ENCODE measurements at regions not wholly inside any gene's neighbourhood (a gene's known extent, or its start where the extent isn't known, plus 50 kb on each side); places are given as distances from the start of the nearest gene placed in this dataset.
A peak's percentile ranks its signal among the peaks of the same experiment; 100 is the strongest.

DNA sequence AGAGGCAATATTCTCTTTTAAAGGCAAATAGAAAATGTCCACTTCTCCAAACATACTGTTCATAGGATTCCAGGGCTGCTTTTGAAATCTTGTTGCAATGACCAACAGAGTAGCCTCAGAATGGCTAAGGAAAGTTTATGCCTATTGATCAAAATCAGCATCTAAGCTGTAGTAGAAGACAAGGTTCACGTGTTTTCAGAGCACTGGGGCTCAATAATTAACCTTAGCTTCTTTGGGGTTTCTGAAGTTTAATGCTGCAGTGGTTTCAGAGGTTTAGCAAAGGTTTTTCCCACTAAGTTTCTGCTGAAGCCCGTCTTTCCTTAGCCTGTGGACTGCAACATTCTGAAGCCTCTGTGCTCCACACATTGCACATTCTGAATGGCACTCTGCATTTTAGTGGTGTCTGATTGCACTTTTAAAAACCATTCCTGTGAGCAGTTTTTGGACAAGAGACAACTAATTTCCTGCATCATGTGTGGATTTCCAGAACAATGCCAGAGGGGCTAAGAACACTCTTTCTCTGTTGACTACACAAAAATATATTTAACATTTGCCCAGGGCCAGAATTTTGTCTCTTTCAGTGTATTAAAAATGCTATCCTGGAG, 342.5 kb downstream of the PTEN start:
- in situ Hi-C loops (cut with MboI) = no loop called here
- FAIRE-seq (no peak), ATAC-seq (peak; percentile 69), DNase-seq (ENCODE audit: low read depth, low spot score) (peak; percentile 26)
- no peaks in the 10 kb centered on the region for H3K36me3 ChIP-seq (ENCODE audit: control insufficient read depth in 2 of 2, insufficient read depth in 2 of 2, low read length in 1 of 2)
- H3K4me1 ChIP-seq (ENCODE audit: control insufficient read depth, insufficient read depth, low read length) = no peaks in the 10 kb centered on the region
- no peak overlapping the region for H3K4me2 ChIP-seq (ENCODE audit: control insufficient read depth, insufficient read depth)
- 87% methylated on average over 2 of the region's 2 CpGs for whole genome bisulfite sequencing (ENCODE audit: insufficient coverage, insufficient replicate concordance, low lambda C conversion rate, missing lambda C conversion rate)
- H2AFZ ChIP-seq (ENCODE audit: control insufficient read depth, low read depth, low read length) = no peak overlapping the region
- no peak overlapping the region for H3K9ac ChIP-seq (ENCODE audit: control insufficient read depth, insufficient read depth, low read length)
- ChIA-PET RAD21 (ENCODE audit: unreplicated experiment) (no interaction called here), SMC1A (ENCODE audit: uncharacterized antibody, unreplicated experiment) (interaction anchor here (0.6 kb wide), 1 partner anchor 36 kb away, joined by 3 read pairs; no protein-coding TSS in a partner anchor), CTCF (interaction anchor here (0.9 kb wide), 1 partner anchor 184 kb away, joined by 4 read pairs; no protein-coding TSS in a partner anchor), POLR2A (interaction anchor here (0.6 kb wide), 1 partner anchor 87 kb away, joined by 3 read pairs; no protein-coding TSS in a partner anchor)
- H3K27ac ChIP-seq (ENCODE audit: control insufficient read depth, insufficient read depth) = no peak overlapping the region
- BruUV-seq (replicated peaks) = no TSS peak
- TF ChIP-seq BHLHE40 (IDR thresholded peaks at IDR 0.05; ENCODE audit: borderline replicate concordance in 1 of 2, low read depth in 2 of 2, low read length in 1 of 2) (peak in 1 of 2 experiments; percentile 61; a peak in 2 of 4 replicates), MYB (IDR thresholded peaks at IDR 0.05; ENCODE audit: borderline replicate concordance, low read depth, low read length) (no peak), IKZF1 (conservative IDR thresholded peaks at IDR 0.05) (0 out of 2 replicates have a peak, but pooled peaks have one; percentile 19), MTA2 (IDR thresholded peaks at IDR 0.05; ENCODE audit: low read depth) (no peak)
- H3K4me3 ChIP-seq = no peak overlapping the region
- H3K27me3 ChIP-seq (replicated peaks in 1 of 2; ENCODE audit: control insufficient read depth in 2 of 2, insufficient read depth in 2 of 2, low read length in 1 of 2) = no peaks in the 10 kb centered on the region
- H3K79me2 ChIP-seq (ENCODE audit: control insufficient read depth, insufficient read depth, low read length) = no peaks in the 10 kb centered on the region
- H3K9me3 ChIP-seq (replicated peaks; ENCODE audit: control insufficient read depth, insufficient read depth, low read length) = no peaks in the 10 kb centered on the region
- intact Hi-C loops (cut with micrococcal nuclease; ENCODE audit: unreplicated experiment) = no loop called here
- no peaks in the 10 kb centered on the region for H4K20me1 ChIP-seq (ENCODE audit: control insufficient read depth, insufficient read depth)

DNA sequence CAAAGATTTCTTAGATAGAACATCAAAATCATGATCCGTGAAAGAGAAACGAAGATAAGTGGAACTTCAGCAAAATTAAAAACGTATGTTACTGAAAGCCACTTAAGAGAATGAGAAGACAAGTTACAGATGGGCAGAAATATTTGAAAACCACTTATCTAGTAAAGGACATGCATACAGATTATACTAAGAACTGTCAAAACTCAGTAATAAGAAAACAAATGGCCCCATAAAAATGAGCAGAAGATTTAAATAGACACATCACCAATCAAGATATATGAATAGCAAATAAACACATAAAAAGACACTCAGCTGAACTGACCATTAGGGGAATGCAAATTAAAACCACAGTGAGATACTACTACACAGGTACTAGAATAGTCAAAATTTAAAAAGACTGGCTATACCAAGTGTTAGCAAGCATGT, 343.7 kb downstream of the PTEN start:
- peak; percentile 23 for FAIRE-seq
- DNase-seq (ENCODE audit: low read depth, low spot score) = no peak
- no peak overlapping the region for H3K9ac ChIP-seq (ENCODE audit: control insufficient read depth, insufficient read depth, low read length)
- SMC1A ChIA-PET (ENCODE audit: uncharacterized antibody, unreplicated experiment) = interaction anchor here (1.4 kb wide), 1 partner anchor 25 kb away, joined by 5 read pairs; no protein-coding TSS in a partner anchor
- H3K27me3 ChIP-seq (replicated peaks in 1 of 2; ENCODE audit: control insufficient read depth in 2 of 2, insufficient read depth in 2 of 2, low read length in 1 of 2) = no peaks in the 10 kb centered on the region
- H3K79me2 ChIP-seq (ENCODE audit: control insufficient read depth, insufficient read depth, low read length) = no peaks in the 10 kb centered on the region
- CTCF ChIA-PET = interaction anchor here (2.1 kb wide), 1 partner anchor 11 kb away, joined by 6 read pairs; no protein-coding TSS in a partner anchor
- RAD21 ChIA-PET (ENCODE audit: unreplicated experiment) = interaction anchor here (1.1 kb wide), 1 partner anchor 345 kb away, joined by 3 read pairs; no protein-coding TSS in a partner anchor
- BruUV-seq (replicated peaks) = no TSS peak
- no peaks in the 10 kb centered on the region for H3K4me1 ChIP-seq (ENCODE audit: control insufficient read depth, insufficient read depth, low read length)
- ATAC-seq = 0 out of 3 replicates have a peak, but pooled peaks have one; percentile 34
- WGBS (ENCODE audit: insufficient coverage, insufficient replicate concordance, low lambda C conversion rate, missing lambda C conversion rate) = 69% methylated on average over 3 of the region's 3 CpGs
- H3K27ac ChIP-seq (ENCODE audit: control insufficient read depth, insufficient read depth) = no peak overlapping the region
- H3K36me3 ChIP-seq (ENCODE audit: control insufficient read depth in 2 of 2, insufficient read depth in 2 of 2, low read length in 1 of 2) = no peaks in the 10 kb centered on the region
- in situ Hi-C loops (cut with MboI) (no loop called here), intact Hi-C loops (cut with micrococcal nuclease; ENCODE audit: unreplicated experiment) (no loop called here)
- H3K4me3 ChIP-seq = no peak overlapping the region
- no peaks in the 10 kb centered on the region for H3K9me3 ChIP-seq (replicated peaks; ENCODE audit: control insufficient read depth, insufficient read depth, low read length)
- H4K20me1 ChIP-seq (ENCODE audit: control insufficient read depth, insufficient read depth) = no peaks in the 10 kb centered on the region
- POLR2A ChIA-PET = no interaction called here
- no peak for TF ChIP-seq MYC (IDR thresholded peaks at IDR 0.05; ENCODE audit: insufficient read depth, insufficient read length, insufficient replicate concordance, low read length, severe bottlenecking)
- 0 out of 2 replicates have a peak, but pooled peaks have one; percentile 25 for TF ChIP-seq SMARCA5 (IDR thresholded peaks at IDR 0.05)
- TF ChIP-seq, protein P1, sequence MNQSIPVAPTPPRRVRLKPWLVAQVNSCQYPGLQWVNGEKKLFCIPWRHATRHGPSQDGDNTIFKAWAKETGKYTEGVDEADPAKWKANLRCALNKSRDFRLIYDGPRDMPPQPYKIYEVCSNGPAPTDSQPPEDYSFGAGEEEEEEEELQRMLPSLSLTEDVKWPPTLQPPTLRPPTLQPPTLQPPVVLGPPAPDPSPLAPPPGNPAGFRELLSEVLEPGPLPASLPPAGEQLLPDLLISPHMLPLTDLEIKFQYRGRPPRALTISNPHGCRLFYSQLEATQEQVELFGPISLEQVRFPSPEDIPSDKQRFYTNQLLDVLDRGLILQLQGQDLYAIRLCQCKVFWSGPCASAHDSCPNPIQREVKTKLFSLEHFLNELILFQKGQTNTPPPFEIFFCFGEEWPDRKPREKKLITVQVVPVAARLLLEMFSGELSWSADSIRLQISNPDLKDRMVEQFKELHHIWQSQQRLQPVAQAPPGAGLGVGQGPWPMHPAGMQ (IDR thresholded peaks at IDR 0.05; ENCODE audit: borderline replicate concordance) = no peak
- H3K4me2 ChIP-seq (ENCODE audit: control insufficient read depth, insufficient read depth) = no peak overlapping the region
- H2AFZ ChIP-seq (ENCODE audit: control insufficient read depth, low read depth, low read length) = no peak overlapping the region

All from GM12878 (cell line).